GM19240 (cell line): ENCODE measurements at regions not wholly inside any gene's neighbourhood (a gene's known extent, or its start where the extent isn't known, plus 50 kb on each side); places are given as distances from the start of the nearest gene placed in this dataset.
"Not testable (repeated sequence)": the region's sequence is repeated elsewhere in the genome, so short reads cannot be mapped to it uniquely, and the experiment has no call there.

Experiments
- DNase-seq: peaks from one replicate; pipeline ENCODE4 v3.0.0; 2011; ENCODE audit warnings: low spot score; ENCODE audit not compliant: insufficient read length

DNA sequence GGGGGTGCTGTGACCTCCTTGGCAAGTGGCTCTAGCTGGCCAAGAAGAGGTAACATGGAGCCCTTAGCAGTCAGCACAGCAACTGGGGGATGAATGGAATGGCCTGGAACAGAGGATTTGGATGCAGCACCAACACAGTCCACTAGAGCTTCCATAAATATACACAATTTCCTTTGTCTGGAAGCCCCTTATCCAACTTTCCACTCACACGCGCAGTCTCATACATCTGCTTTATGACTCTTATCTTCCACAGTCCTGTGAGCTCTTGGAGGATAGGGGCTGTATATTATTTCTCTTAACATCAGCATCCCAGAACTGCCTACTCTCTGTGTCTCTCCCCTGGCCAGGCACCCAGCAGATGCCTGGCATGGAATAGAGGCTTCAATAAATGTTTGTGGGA lies 235.6 kb upstream of the MAF start:
- no peak for DNase-seq

DNA sequence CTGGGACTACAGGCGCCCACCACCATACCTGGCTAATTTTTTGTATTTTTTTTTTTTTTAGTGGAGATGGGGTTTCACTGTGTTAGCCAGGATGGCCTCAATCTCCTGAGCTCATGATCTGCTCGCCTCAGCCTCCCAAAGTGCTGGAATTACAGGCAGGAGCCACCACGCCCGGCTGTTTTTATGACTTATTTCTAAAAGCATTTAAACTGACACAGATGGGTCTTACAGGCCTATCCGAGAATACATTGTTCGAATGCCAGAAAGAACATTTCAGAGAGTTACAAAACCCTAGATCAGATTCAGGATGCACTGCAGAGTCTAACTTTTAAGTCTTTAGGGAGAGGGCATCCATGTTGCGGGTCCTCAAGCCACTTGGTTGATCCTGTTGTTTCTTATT lies 234.7 kb upstream of the MAF start:
- no peak for DNase-seq

DNA sequence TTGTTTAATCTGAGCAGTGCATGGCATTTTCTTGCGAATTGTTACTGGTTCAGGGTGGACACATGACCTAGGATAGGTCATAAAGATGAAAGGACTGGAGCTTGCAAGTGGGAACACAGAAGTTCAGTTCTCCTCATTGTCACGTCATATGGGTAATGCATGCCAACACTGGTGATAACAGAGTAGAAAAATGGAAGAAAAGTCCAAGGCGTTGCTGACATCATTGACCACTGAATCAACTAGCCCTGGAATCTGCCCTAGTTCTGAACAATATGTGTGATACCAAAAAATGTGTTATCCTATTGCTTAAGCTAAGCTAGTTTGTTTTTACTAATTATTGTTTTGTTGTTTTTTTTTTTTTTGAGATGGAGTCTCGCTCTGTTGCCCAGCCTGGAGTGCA lies 234.2 kb upstream of the MAF start:
- no peak for DNase-seq

DNA sequence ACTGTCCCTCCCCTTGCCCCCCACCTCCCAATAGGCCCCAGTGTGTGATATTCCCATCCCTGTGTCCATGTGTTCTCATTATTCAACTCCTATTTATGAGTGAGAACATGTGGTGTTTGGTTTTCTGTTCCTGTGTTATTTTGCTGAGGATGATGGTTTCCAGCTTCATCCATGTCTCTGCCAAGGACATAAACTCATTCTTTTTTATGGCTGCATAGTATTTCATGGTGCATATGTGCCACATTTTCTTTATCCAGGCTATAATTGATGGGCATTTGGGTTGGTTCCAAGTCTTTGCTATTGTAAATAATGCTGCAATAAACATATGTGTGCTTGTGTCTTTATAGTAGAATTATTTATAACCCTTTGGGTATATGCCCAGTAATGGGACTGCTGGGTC lies 233.5 kb upstream of the MAF start:
- DNase-seq, result not testable (repeated sequence)

DNA sequence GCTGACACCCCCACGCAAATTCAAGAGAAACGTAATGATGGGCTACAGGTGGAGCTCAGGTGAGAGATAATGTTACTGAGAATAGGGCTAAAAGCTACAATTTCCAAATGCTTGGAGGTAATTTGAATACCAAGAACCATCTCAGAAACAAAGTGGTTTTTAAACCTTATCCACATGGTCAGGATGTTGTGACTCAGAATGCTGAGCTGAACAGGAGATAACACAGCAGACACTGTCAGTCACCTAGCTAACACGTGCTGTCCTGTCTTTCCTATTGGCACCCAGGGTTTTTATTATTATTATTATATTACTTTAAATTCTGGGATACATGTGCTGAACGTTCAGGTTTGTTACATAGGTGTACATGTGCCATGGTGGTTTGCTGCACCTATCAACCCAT lies 233.0 kb upstream of the MAF start:
- no peak for DNase-seq

DNA sequence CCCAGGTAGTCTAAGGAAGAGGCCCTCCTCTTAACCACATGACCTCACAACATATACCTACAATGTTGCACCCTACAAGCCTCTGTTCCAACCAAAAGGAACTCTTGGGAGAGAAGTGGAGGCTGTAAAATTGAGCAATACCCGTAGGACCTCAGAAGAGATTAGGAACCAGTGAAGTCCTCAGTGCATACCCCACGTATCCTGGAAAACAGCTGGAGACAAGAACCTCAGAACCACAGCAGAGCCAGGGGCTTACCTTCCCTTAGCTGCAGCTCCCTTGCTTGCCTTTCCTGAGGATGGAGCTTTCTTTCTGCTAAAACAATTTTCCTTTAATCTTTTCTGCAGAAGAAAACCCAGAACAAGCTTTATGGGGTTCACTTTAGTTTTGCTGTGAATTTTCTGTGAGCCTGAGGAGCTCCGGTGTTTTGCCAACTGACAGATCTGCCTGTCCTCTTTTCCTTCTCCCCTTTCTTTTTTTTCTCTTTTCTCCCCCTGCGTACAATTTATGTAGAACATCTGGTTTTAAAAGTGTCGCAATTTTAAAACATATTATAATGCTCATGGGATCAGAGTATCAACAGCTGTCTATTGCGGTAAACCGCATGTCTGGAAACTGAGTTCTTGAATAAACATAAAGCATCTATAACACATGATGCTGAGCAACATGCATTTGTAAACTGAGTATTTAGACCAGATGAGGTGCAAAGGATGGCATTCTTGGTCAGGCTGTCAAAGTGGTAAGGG lies 226.4 kb upstream of the MAF start:
- DNase-seq, result no peak

DNA sequence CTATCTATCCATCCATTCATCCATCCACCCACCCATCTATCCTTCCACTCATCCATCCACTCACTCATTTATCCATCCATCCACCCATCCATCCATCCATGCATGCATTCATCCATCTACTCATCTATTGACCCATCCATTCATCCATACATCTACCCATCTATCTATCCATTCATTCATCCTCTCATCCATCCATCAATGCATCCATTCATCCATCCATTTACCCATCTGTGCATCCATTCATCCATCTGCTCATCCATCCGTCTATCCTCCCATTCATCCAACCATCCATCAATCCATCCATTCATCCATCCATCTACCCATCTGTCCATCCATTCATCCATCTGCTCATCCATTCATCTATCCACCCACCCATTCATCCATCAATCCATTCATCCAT lies 224.5 kb upstream of the MAF start:
- no peak for DNase-seq

DNA sequence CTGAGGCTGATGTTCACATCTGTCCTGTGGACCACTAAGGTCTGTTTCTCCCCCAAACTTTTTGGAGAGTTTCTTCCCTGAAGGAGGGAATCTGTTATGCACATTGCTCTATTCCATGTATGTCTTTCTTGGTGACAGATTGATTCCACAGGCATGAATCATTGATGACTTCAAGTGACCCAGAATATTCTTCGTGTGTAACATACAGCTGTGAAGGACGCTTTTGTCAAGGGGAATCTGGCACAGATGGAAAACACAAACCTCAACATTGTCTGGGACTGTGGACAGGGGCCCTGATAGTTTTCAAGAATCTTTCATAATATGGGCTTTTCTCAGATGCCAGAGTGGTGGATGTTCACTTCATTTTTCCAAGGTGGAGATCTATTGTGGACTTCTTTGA lies 223.1 kb upstream of the MAF start:
- no peak for DNase-seq

DNA sequence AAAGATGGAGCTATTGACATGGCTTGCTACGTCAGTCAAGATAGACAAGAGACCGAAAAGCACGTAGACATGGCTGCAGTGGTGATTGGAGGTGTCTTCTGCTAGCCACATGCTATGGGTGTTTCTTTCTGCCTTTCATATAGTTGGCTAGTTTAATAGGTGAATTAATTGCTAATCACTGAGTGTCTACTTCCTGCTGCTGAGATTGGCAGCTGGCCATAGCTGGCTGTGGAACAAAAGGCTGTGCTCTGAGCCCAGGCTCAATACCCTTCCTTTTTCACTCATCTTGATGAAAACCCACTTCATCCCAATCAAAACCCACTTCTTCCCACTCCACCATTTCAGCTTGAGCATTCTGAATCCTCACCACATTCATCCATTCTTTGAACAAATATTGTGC lies 221.4 kb upstream of the MAF start:
- DNase-seq, result no peak

DNA sequence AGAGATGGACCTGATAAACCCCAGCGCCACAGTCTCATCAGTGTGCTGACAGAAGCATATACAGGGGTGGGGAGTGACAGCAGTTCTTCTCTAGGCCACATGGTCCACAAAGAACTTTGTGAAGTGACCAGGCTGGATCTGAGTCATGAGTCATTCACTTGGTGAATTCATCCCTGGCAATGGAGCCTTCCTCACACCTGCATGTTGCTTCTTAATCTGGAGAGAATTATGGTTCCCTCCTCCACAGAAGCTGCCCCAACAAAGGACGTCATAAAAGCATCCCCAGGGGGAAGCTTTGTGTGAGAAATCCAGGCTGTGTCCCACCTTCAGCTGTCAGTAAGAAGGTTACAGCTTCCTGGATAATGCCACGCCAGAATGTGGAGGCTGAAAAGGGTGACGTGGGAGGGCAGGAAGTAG lies 215.6 kb upstream of the MAF start:
- no peak for DNase-seq

DNA sequence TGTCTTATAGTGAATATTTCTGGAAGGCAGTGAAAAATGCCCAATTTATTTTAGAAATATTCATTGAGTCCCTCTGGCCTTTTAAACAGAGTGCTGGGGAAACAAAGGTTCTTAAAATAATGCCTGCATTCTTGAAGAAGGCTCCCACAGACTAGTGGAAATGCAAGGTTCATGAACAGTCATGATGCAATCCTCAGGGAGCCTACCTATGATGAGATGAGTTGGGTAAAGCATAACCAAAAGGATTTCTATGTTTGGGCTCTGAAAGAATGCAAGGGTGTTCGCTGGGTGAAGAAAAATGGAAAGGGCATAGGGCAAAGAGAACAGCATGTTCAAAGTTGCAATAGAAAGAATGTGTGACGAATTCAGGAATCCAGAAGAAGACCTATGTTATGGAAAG lies 214.5 kb upstream of the MAF start:
- no peak for DNase-seq

DNA sequence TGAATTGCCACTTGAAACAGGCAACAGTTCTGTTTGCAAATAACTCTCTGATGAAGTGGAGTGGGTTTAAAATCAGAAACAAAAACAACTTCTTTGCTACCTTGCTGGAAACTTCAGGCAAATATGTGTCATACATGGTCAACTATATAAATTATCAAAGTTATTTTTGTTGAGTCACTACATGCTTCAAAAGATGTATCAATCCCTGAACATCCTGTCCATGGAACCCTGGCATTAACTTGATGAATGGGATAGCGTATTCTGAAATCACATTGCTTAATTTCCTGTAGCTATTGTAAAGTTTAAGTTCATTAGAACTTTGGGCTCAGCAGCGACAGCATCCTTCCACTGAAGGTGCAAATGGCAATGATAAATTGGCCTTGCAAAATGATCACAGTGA lies 213.6 kb upstream of the MAF start:
- DNase-seq, result no peak

DNA sequence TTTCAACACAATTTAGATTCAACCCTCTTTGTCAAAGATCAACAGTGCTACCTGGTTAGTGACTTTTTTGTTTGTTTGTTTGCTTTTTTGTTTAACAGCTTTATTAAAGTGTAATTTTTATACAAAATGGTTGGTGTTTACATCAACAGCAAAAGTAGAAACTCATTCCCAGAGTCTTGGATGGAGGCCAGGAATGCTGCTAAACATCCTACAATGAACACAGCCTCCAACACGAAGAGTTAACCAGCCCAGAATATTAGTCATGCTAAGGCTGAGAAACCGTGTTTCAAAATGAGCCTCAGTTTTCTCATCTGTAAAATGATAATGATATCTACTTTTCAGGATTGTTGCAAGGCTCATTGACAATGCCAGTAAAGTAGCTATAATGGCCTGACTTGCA lies 211.0 kb upstream of the MAF start:
- DNase-seq, result no peak

DNA sequence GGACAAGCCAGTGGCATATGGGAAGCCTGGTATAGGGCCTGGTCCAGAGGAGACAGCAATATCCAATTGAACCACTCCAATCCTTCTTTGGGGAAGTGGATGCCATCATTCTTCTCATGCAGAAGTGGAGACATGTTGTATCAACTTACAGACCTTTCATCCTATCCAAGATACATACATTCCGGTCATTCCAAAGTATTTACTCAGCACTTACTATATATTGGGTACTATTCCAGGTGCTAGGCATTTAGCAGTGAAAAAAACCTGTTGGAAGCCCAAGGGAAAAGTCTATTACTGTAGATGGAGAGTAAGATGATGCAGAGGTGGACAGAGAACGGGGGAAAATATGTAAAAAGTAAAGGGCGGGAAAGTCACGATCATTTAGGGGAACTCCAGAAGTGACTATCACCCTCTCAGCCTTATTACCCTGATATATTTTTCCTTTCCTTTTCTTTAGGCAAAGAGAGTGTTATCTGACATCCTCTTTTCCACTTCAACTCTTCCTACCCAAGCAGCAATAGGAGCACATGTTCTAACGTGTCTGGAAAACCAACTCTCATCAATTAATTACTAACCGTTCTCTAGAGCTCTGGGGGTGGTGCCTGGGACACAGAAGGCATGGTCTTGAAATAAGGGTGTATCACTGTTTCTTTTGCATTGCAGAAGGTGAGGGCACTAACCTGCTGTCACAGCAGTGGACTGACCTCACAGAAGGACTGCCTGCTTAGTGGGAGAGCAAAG lies 210.1 kb upstream of the MAF start:
- no peak for DNase-seq

DNA sequence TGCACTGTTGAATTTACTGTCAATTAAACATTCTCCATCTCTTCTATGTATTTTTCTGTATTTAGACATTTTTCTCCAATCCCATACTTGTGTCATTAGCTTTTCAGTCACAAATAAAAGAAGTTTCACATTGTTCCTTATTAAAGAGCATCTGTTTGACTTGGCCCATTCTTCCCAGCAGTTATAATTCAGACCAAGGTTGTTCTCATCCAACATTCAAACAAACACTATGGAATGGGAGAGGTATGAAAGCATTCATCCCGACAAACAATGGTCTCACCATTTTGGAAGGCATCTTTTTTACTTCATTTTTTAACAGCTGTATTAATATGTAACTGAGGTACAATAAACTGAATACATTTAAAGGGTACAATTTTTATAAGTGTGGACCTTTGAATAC lies 208.8 kb upstream of the MAF start:
- no peak for DNase-seq

DNA sequence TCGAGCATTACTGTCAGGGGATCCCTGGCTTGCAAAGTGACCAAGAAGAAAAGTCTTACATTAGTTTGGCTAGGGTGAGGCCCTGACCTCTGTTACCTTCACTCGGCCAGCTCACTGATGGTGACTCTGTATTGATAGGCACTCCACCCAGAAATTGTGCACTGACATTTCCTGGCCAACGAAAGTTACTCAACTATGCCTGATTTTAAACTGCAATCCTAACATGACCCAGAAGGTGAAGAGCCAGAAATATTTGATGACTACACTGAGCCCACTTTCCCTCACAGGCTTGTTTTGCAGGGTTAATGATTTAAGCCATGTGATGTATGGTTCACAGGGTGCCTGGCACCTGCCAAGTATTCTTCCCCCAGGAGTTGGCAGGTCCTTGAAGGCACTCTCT lies 208.2 kb upstream of the MAF start:
- DNase-seq, result no peak

DNA sequence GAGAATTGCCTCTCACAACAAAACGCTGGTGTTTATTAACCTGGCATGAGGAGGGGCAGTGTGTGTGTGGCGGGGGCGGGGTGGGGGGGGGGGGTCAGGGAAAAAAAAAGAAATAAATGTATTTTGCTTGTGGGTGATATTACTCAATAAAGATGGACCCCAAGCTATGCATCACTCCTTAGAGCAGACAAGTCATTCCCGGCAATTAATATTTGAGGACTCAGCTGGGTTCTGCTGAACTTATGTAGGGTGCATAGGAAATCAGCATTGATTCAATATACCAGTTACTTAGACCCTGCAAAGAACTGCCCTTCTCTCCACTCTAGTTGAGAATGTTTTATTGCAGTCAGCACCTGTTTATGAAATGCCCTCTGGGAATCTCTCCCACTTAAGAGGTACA lies 206.2 kb upstream of the MAF start:
- no peak for DNase-seq

DNA sequence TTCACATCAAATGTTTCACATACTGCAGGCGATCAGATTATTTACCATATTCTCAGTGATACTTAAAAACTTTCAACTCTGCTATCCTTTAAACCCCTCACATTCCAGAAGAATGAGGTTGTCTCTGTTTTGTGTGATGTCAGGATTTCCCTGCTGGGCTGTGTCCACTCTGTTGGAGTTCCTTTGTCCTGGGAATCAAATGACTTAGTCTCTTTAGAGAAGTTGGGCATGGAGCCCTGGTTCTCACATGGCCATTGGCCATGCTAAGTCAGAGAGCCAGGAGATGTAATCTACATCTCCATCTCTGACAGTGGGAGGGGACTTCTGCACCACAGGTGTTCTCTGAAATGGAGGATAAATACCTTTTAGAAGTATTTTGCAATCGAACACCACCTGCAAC lies 205.1 kb upstream of the MAF start:
- no peak for DNase-seq

DNA sequence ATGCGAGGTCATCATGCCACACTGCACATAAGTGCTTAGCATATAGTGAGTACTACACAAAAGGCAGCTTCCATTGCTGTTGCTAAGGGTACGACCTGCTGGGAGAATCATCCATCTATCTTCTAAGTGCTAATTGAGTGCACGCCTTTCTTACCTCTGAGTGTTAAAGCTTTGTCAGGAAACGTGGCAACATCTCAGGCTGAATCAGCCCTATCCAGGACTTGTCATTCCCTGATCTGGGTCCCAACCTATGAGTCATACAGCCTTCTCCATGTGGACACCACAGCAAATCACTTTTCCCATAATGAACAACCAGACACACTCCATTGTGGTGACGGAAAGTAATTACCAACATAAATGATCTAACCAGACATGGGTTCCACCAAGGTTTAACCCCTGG lies 201.1 kb upstream of the MAF start:
- no peak for DNase-seq

DNA sequence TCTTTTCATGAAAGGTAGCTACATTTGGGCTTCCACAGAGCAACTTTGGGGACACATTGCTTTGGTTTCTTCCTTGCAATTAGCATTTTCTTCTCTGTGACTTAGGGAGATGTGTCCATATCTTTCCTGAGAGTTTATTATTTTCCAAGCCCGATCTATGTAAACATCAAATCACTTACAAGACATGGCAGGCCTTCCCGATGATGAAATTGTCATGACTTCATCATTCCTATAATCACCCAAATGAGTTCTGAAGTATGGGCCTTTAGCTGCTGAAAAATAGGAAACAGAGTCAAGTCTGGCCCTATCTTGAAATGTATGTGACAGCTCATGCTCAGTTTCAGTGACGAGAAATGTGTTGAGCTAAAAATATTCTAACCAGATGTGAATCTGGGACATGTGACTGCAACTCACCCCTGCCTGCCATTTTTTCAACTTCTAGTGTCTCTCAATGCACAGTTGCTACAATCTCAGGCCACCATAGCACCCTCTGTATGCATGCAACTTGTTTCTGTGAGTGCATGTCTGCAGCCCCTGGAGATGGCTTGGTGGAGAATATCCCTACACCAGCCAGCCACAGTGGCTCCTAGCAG lies 199.6 kb upstream of the MAF start:
- no peak for DNase-seq

DNA sequence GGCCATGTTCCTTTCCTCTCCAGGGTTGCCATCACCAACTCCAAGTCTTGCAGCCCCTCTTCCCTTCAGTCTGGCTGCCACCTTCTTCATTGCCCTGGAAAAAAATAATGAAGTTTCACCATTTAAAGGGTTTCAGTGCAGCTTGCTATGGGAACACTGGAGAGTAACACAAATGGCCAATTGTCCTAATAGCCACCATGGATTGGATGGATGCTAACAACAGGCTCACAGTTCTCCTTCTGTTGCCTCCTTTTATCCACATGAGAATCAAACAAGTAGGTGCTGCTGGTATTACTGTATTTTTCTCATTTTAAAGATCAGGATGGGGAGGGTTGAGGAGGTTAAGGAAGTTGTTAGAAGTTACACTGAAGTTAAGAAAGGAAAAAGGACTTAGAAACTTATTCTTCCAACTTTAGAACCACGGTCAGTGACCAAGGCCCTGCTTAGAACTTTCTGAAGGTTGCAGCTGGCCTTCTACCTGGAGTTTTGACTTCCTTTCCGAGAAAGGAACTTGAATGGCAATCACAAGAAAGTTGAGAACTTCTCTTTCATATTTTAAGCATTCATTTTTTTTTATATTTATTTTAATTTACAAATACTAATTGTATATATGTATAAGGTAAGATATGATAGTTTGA lies 198.0 kb upstream of the MAF start:
- DNase-seq, result no peak

DNA sequence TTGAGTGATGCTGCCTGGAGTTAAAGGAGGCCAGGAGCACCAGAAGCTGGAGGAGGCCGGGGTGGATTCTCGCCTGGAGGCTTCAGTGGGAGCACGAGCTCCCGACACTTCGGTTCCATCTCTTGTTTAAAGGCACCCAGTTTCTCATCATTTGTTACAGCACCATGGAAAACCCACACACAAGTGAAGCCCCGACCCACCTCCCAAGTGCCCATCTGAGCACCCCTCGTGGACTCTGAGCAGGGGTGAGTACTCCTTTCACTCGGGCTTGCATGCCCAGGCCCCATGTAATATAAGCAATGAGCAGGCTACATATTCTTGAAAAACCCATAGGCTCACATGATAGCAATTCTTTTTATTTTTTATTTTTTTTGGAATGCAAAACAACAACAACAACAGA lies 196.9 kb upstream of the MAF start:
- no peak for DNase-seq
